Activated naive CD8-positive, alpha-beta T cell treated with anti-CD3 and anti-CD28 coated beads, Interleukin-2, amount 10 ng/mL, durations not matched to agents 7 days and 5 days (primary cell): ENCODE measurements at regions not wholly inside any gene's neighbourhood (a gene's known extent, or its start where the extent isn't known, plus 50 kb on each side); places are given as distances from the start of the nearest gene placed in this dataset.

Experiments used
- ATAC-seq: fragments of 150-1000 bp; cut with Tn5 transposase; one replicate; pipeline ENCODE4 v1.10.0; 2021; ENCODE audit warnings: low read depth, moderate library complexity
- POLR2A ChIA-PET: fragments of 350-600 bp; sonication (Branson Sonifier 250); formaldehyde crosslinking; loops from one replicate; lab custom pipeline; 2021; ENCODE audit warnings: antibody characterized with exemption; lab: Charles Lee
- DNase-seq: peaks from one replicate; pipeline ENCODE4 v3.0.0; 2021
- H3K27ac Mint-ChIP-seq: one replicate; pipeline ENCODE4 v1.8.0; 2022; ENCODE audit warnings: mild to moderate bottlenecking, mixed read lengths
- H3K27me3 Mint-ChIP-seq: one replicate; pipeline ENCODE4 v1.8.0; 2022; ENCODE audit warnings: mild to moderate bottlenecking, moderate library complexity, mixed read lengths
- H3K36me3 Mint-ChIP-seq: one replicate; pipeline ENCODE4 v1.8.0; 2021; ENCODE audit warnings: mild to moderate bottlenecking, mixed read lengths
- H3K4me1 Mint-ChIP-seq: one replicate; pipeline ENCODE4 v1.8.0; 2021; ENCODE audit warnings: mixed read lengths
- H3K4me3 Mint-ChIP-seq: one replicate; pipeline ENCODE4 v1.8.0; 2022; ENCODE audit warnings: mild to moderate bottlenecking, moderate library complexity, mixed read lengths
- H3K9me3 Mint-ChIP-seq: one replicate; pipeline ENCODE4 v1.8.0; 2021; ENCODE audit warnings: mixed read lengths

- H3K4me1 Mint-ChIP-seq, result no peaks in the 10 kb centered on the region
- no peaks in the 10 kb centered on the region for H3K36me3 Mint-ChIP-seq
- no peak for DNase-seq
Observed at GRCh38 chr7:89926701-89927100, 227.6 kb upstream of the STEAP1 start.

GRCh38 chr7:89927762-89928161, 226.5 kb upstream of the STEAP1 start:
- Mint-ChIP-seq H3K4me1 (no peaks in the 10 kb centered on the region), H3K36me3 (no peaks in the 10 kb centered on the region), H3K27ac (no peak overlapping the region), H3K27me3 (peaks cover 2% of the 10 kb centered on the region), H3K9me3 (peaks cover 1% of the 10 kb centered on the region), H3K4me3 (no peak overlapping the region)
- DNase-seq (no peak), ATAC-seq (no peak)
- POLR2A ChIA-PET, result no interaction called here

More at GRCh38 chr7:89926701-89927100, 227.6 kb upstream of the STEAP1 start:
- H3K27ac Mint-ChIP-seq, result no peak overlapping the region
- ATAC-seq, result no peak
- POLR2A ChIA-PET, result no interaction called here
- H3K27me3 Mint-ChIP-seq, result peaks cover 2% of the 10 kb centered on the region
- no peak overlapping the region for H3K4me3 Mint-ChIP-seq
- peaks cover 1% of the 10 kb centered on the region for H3K9me3 Mint-ChIP-seq

- ATAC-seq, result no peak
Observed at GRCh38 chr7:89928451-89928850, 225.8 kb upstream of the STEAP1 start.

GRCh38 chr7:89934101-89934500, 220.2 kb upstream of the STEAP1 start:
- ATAC-seq, result no peak
- Mint-ChIP-seq H3K27me3 (no peaks in the 10 kb centered on the region), H3K4me3 (no peak overlapping the region), H3K9me3 (peaks cover 2% of the 10 kb centered on the region), H3K36me3 (no peaks in the 10 kb centered on the region), H3K4me1 (no peaks in the 10 kb centered on the region), H3K27ac (no peak overlapping the region)
- POLR2A ChIA-PET, result no interaction called here
- no peak for DNase-seq

More at GRCh38 chr7:89928451-89928850, 225.8 kb upstream of the STEAP1 start:
- Mint-ChIP-seq H3K4me1 (no peaks in the 10 kb centered on the region), H3K9me3 (peaks cover 1% of the 10 kb centered on the region), H3K27ac (no peak overlapping the region), H3K36me3 (no peaks in the 10 kb centered on the region), H3K27me3 (peaks cover 2% of the 10 kb centered on the region), H3K4me3 (no peak overlapping the region)
- no peak for DNase-seq
- POLR2A ChIA-PET, result no interaction called here

- Mint-ChIP-seq H3K36me3 (no peaks in the 10 kb centered on the region), H3K4me1 (no peaks in the 10 kb centered on the region), H3K27ac (no peak overlapping the region), H3K9me3 (no peaks in the 10 kb centered on the region), H3K4me3 (no peak overlapping the region), H3K27me3 (no peaks in the 10 kb centered on the region)
- POLR2A ChIA-PET, result no interaction called here
- ATAC-seq (no peak), DNase-seq (no peak)
Observed at GRCh38 chr7:89943525-89944050, 210.7 kb upstream of the STEAP1 start.

GRCh38 chr7:89958525-89959068, 195.7 kb upstream of the STEAP1 start:
- Mint-ChIP-seq H3K27ac (no peak overlapping the region), H3K4me3 (no peak overlapping the region), H3K36me3 (no peaks in the 10 kb centered on the region), H3K27me3 (no peaks in the 10 kb centered on the region), H3K4me1 (no peaks in the 10 kb centered on the region), H3K9me3 (no peaks in the 10 kb centered on the region)
- no peak for DNase-seq
- no peak for ATAC-seq
- POLR2A ChIA-PET, result no interaction called here

- POLR2A ChIA-PET, result no interaction called here
- H3K9me3 Mint-ChIP-seq, result no peaks in the 10 kb centered on the region
- no peaks in the 10 kb centered on the region for H3K36me3 Mint-ChIP-seq
- H3K27me3 Mint-ChIP-seq, result no peaks in the 10 kb centered on the region
- no peak overlapping the region for H3K4me3 Mint-ChIP-seq
- no peaks in the 10 kb centered on the region for H3K4me1 Mint-ChIP-seq
- no peak overlapping the region for H3K27ac Mint-ChIP-seq
- ATAC-seq, result no peak
- no peak for DNase-seq
Observed at GRCh38 chr7:89966067-89966664, 188.1 kb upstream of the STEAP1 start.

- ATAC-seq, result no peak
- Mint-ChIP-seq H3K36me3 (no peaks in the 10 kb centered on the region), H3K4me1 (no peaks in the 10 kb centered on the region), H3K9me3 (no peaks in the 10 kb centered on the region), H3K27ac (no peak overlapping the region), H3K27me3 (no peaks in the 10 kb centered on the region), H3K4me3 (no peak overlapping the region)
- POLR2A ChIA-PET, result no interaction called here
- DNase-seq, result no peak
Observed at GRCh38 chr7:89975577-89975976, 178.7 kb upstream of the STEAP1 start.

- Mint-ChIP-seq H3K4me1 (no peaks in the 10 kb centered on the region), H3K27me3 (no peaks in the 10 kb centered on the region), H3K36me3 (no peaks in the 10 kb centered on the region), H3K27ac (no peak overlapping the region), H3K4me3 (no peak overlapping the region), H3K9me3 (no peaks in the 10 kb centered on the region)
- DNase-seq, result no peak
- POLR2A ChIA-PET, result no interaction called here
- no peak for ATAC-seq
Observed at GRCh38 chr7:89987665-89988064, 166.6 kb upstream of the STEAP1 start.

GRCh38 chr7:89988074-89988473, 166.2 kb upstream of the STEAP1 start:
- no peak overlapping the region for H3K27ac Mint-ChIP-seq
- POLR2A ChIA-PET, result no interaction called here
- no peaks in the 10 kb centered on the region for H3K27me3 Mint-ChIP-seq
- no peaks in the 10 kb centered on the region for H3K9me3 Mint-ChIP-seq
- H3K4me1 Mint-ChIP-seq, result no peaks in the 10 kb centered on the region
- no peak for ATAC-seq
- no peak for DNase-seq
- H3K4me3 Mint-ChIP-seq, result no peak overlapping the region
- no peaks in the 10 kb centered on the region for H3K36me3 Mint-ChIP-seq

- ATAC-seq, result no peak
- Mint-ChIP-seq H3K36me3 (no peaks in the 10 kb centered on the region), H3K4me3 (no peak overlapping the region), H3K9me3 (no peaks in the 10 kb centered on the region), H3K4me1 (no peaks in the 10 kb centered on the region), H3K27ac (no peak overlapping the region), H3K27me3 (no peaks in the 10 kb centered on the region)
- POLR2A ChIA-PET, result no interaction called here
- no peak for DNase-seq
Observed at GRCh38 chr7:89989454-89989853, 164.8 kb upstream of the STEAP1 start.

- H3K27ac Mint-ChIP-seq, result no peak overlapping the region
- no peak for ATAC-seq
- peaks cover 2% of the 10 kb centered on the region for H3K9me3 Mint-ChIP-seq
- H3K36me3 Mint-ChIP-seq, result no peaks in the 10 kb centered on the region
- DNase-seq, result no peak
- POLR2A ChIA-PET, result no interaction called here
- no peaks in the 10 kb centered on the region for H3K4me1 Mint-ChIP-seq
- H3K27me3 Mint-ChIP-seq, result no peaks in the 10 kb centered on the region
- H3K4me3 Mint-ChIP-seq, result no peak overlapping the region
Observed at GRCh38 chr7:89994483-89994882, 159.8 kb upstream of the STEAP1 start.

GRCh38 chr7:89998554-89998953, 155.7 kb upstream of the STEAP1 start:
- DNase-seq (no peak), ATAC-seq (no peak)
- H3K36me3 Mint-ChIP-seq, result no peaks in the 10 kb centered on the region
- no peak overlapping the region for H3K4me3 Mint-ChIP-seq
- no peak overlapping the region for H3K27ac Mint-ChIP-seq
- POLR2A ChIA-PET, result no interaction called here
- H3K4me1 Mint-ChIP-seq, result no peaks in the 10 kb centered on the region
- H3K9me3 Mint-ChIP-seq, result peaks cover 2% of the 10 kb centered on the region
- H3K27me3 Mint-ChIP-seq, result no peaks in the 10 kb centered on the region

- no peaks in the 10 kb centered on the region for H3K4me1 Mint-ChIP-seq
- H3K9me3 Mint-ChIP-seq, result no peaks in the 10 kb centered on the region
- POLR2A ChIA-PET, result no interaction called here
- DNase-seq (no peak), ATAC-seq (no peak)
- H3K27me3 Mint-ChIP-seq, result no peaks in the 10 kb centered on the region
- H3K27ac Mint-ChIP-seq, result no peak overlapping the region
- H3K36me3 Mint-ChIP-seq, result no peaks in the 10 kb centered on the region
- no peak overlapping the region for H3K4me3 Mint-ChIP-seq
Observed at GRCh38 chr7:90005836-90006235, 148.4 kb upstream of the STEAP1 start.
